HEK293 (cell line): ENCODE measurements at regions not wholly inside any gene's neighbourhood (a gene's known extent, or its start where the extent isn't known, plus 50 kb on each side); places are given as distances from the start of the nearest gene placed in this dataset.

Experiments used
- CTCF ChIA-PET: fragments of 350-600 bp; formaldehyde crosslinking; extraction: SDS; loops from one replicate; lab custom pipeline; 2021; ENCODE audit warnings: antibody characterized with exemption; lab: Yijun Ruan, JAX
- POLR2A ChIA-PET: fragments of 300-600 bp; formaldehyde crosslinking; extraction: SDS; loops from one replicate; lab custom pipeline; 2020; ENCODE audit warnings: antibody characterized with exemption, inconsistent platforms; lab: Yijun Ruan, JAX
- H3K27ac ChIP-seq: fragments of 200-500 bp; sonication (Bioruptor generic); 2 replicates; pipeline ENCODE4 v1.5.1; 2014; ENCODE audit warnings: low read depth, low read length, control low read depth, inconsistent platforms; ENCODE audit errors: extremely low read depth
- H3K36me3 ChIP-seq, 2 experiments: fragments of 200-500 bp in 1 of 2; sonication (Bioruptor generic) in 1 of 2; 1 replicate in 1 of 2; 2 replicates in 1 of 2; pipeline ENCODE4 v1.5.1; 2014 to 2017; ENCODE audit warnings: inconsistent platforms in 2 of 2, low read length in 2 of 2; ENCODE audit not compliant: control insufficient read depth in 2 of 2, insufficient read depth in 1 of 2
- H3K4me1 ChIP-seq: fragments of 200-500 bp; sonication (Bioruptor generic); 2 replicates; pipeline ENCODE4 v1.5.1; 2014; ENCODE audit warnings: mild to moderate bottlenecking, low read length, inconsistent platforms; ENCODE audit not compliant: control insufficient read depth, insufficient read depth
- H3K4me3 ChIP-seq: 2 replicates; pipeline ENCODE4 v1.5.1; 2011; ENCODE audit warnings: low read depth, mild to moderate bottlenecking, control low read depth, low read length, moderate library complexity
- H3K9me3 ChIP-seq: fragments of 200-500 bp; sonication (Bioruptor generic); 2 replicates; pipeline ENCODE4 v1.5.1; 2014; ENCODE audit warnings: low read depth, low read length, inconsistent platforms; ENCODE audit not compliant: control insufficient read depth, insufficient read depth
- KLF16 ChIP-seq: fragments of 450-650 bp; formaldehyde crosslinking; IDR thresholded peaks from 2 replicates; pipeline ENCODE4 v1.5.1; 2017; ENCODE audit warnings: missing biosample characterization, missing genetic modification characterization
- PRDM10 ChIP-seq: fragments of 450-650 bp; formaldehyde crosslinking; IDR thresholded peaks from 2 replicates; pipeline ENCODE4 v1.5.1; 2016; ENCODE audit warnings: missing biosample characterization, missing genetic modification characterization
- WT1 ChIP-seq: fragments of 450-650 bp; formaldehyde crosslinking; IDR thresholded peaks from 2 replicates; pipeline ENCODE4 v1.5.1; 2016; ENCODE audit warnings: missing biosample characterization, missing genetic modification characterization
- ZBTB1 ChIP-seq: fragments of 450-650 bp; formaldehyde crosslinking; IDR thresholded peaks from 2 replicates; pipeline ENCODE4 v1.5.1; 2016; ENCODE audit warnings: missing biosample characterization, missing genetic modification characterization
- ZBTB20 ChIP-seq: fragments of 450-650 bp; formaldehyde crosslinking; IDR thresholded peaks from 2 replicates; pipeline ENCODE4 v1.5.1; 2016; ENCODE audit warnings: missing biosample characterization, missing genetic modification characterization
- ZFP37 ChIP-seq: fragments of 450-650 bp; formaldehyde crosslinking; IDR thresholded peaks from 2 replicates; pipeline ENCODE4 v1.5.1; 2016; ENCODE audit warnings: missing biosample characterization, missing genetic modification characterization
- ZFP69B ChIP-seq: fragments of 450-650 bp; formaldehyde crosslinking; IDR thresholded peaks from 2 replicates; pipeline ENCODE4 v1.5.1; 2016; ENCODE audit warnings: missing biosample characterization, missing genetic modification characterization
- ZNF16 ChIP-seq: fragments of 450-650 bp; formaldehyde crosslinking; IDR thresholded peaks from 2 replicates; pipeline ENCODE4 v1.5.1; 2016; ENCODE audit warnings: low read depth, missing biosample characterization, missing genetic modification characterization
- ZNF169 ChIP-seq: fragments of 450-650 bp; formaldehyde crosslinking; IDR thresholded peaks from 2 replicates; pipeline ENCODE4 v1.5.1; 2016; ENCODE audit warnings: missing biosample characterization, missing genetic modification characterization
- ZNF221 ChIP-seq: fragments of 450-650 bp; formaldehyde crosslinking; IDR thresholded peaks from 2 replicates; pipeline ENCODE4 v1.5.1; 2017; ENCODE audit warnings: missing biosample characterization, missing genetic modification characterization, borderline replicate concordance
- ZNF324 ChIP-seq: fragments of 450-650 bp; formaldehyde crosslinking; IDR thresholded peaks from 2 replicates; pipeline ENCODE4 v1.5.1; 2016; ENCODE audit warnings: missing biosample characterization, missing genetic modification characterization
- ZNF362 ChIP-seq: fragments of 450-650 bp; formaldehyde crosslinking; IDR thresholded peaks from 2 replicates; pipeline ENCODE4 v1.5.1; 2016; ENCODE audit warnings: missing biosample characterization, missing genetic modification characterization
- ZNF449 ChIP-seq: fragments of 450-650 bp; formaldehyde crosslinking; IDR thresholded peaks from 2 replicates; pipeline ENCODE4 v1.5.1; 2017; ENCODE audit warnings: missing biosample characterization, mild to moderate bottlenecking, missing genetic modification characterization, moderate library complexity
- ZNF558 ChIP-seq: fragments of 450-650 bp; formaldehyde crosslinking; IDR thresholded peaks from 2 replicates; pipeline ENCODE4 v1.5.1; 2016; ENCODE audit warnings: missing biosample characterization, missing genetic modification characterization
- ZNF664 ChIP-seq: fragments of 450-650 bp; formaldehyde crosslinking; IDR thresholded peaks from 2 replicates; pipeline ENCODE4 v1.5.1; 2016; ENCODE audit warnings: missing biosample characterization, missing genetic modification characterization
- ZNF692 ChIP-seq: fragments of 450-650 bp; formaldehyde crosslinking; IDR thresholded peaks from 2 replicates; pipeline ENCODE4 v1.5.1; 2016; ENCODE audit warnings: missing biosample characterization, missing genetic modification characterization
- ZNF704 ChIP-seq: fragments of 450-650 bp; formaldehyde crosslinking; IDR thresholded peaks from 2 replicates; pipeline ENCODE4 v1.5.1; 2016; ENCODE audit warnings: missing biosample characterization, missing genetic modification characterization
- ZNF747 ChIP-seq: fragments of 450-650 bp; formaldehyde crosslinking; IDR thresholded peaks from 2 replicates; pipeline ENCODE4 v1.5.1; 2016; ENCODE audit warnings: missing biosample characterization, missing genetic modification characterization
- ZNF777 ChIP-seq: fragments of 450-650 bp; formaldehyde crosslinking; IDR thresholded peaks from 2 replicates; pipeline ENCODE4 v1.5.1; 2017; ENCODE audit warnings: missing biosample characterization, missing genetic modification characterization, borderline replicate concordance
- ZNF785 ChIP-seq: fragments of 450-650 bp; formaldehyde crosslinking; IDR thresholded peaks from 2 replicates; pipeline ENCODE4 v1.5.1; 2016; ENCODE audit warnings: missing biosample characterization, missing genetic modification characterization

- ChIA-PET POLR2A (no interaction called here), CTCF (interaction anchor here (0.7 kb wide), 1 partner anchor 58 kb away, joined by 3 read pairs; no protein-coding TSS in a partner anchor)
- Histone ChIP-seq H3K27ac (no peak overlapping the region), H3K4me1 (no peaks in the 10 kb centered on the region)
- no peak for TF ChIP-seq ZNF704 (tag by site-specific recombination)
- TF ChIP-seq, all 188 proteins: peak for 0
- no peak overlapping the region for H3K4me3 ChIP-seq
- H3K9me3 ChIP-seq, result no peaks in the 10 kb centered on the region
- no peaks in the 10 kb centered on the region for H3K36me3 ChIP-seq
These were observed 235.7 kb downstream of the DOK5 start for GRCh38 chr20:54711071-54711470.

- Histone ChIP-seq H3K4me1 (no peaks in the 10 kb centered on the region), H3K27ac (no peak overlapping the region), H3K36me3 (no peaks in the 10 kb centered on the region)
- TF ChIP-seq WT1 (tag by site-specific recombination) (no peak), ZNF221 (tag by site-specific recombination) (no peak), ZFP37 (tag by site-specific recombination) (no peak), ZNF16 (no peak), ZNF449 (tag by site-specific recombination) (no peak), ZNF747 (tag by site-specific recombination) (no peak), ZNF664 (tag by site-specific recombination) (no peak), ZNF324 (no peak), ZBTB20 (tag by site-specific recombination) (no peak), ZNF777 (no peak), ZNF785 (no peak), ZNF692 (tag by site-specific recombination) (no peak), ZNF362 (tag by site-specific recombination) (no peak), KLF16 (no peak), ZNF169 (tag by site-specific recombination) (no peak), ZFP69B (tag by site-specific recombination) (no peak), ZNF558 (no peak), ZBTB1 (tag by site-specific recombination) (no peak)
- TF ChIP-seq, all 188 proteins: peak for 0
- H3K4me3 ChIP-seq, result no peak overlapping the region
- CTCF ChIA-PET, result interaction anchor here (0.7 kb wide), 1 partner anchor 58 kb away, joined by 3 read pairs; no protein-coding TSS in a partner anchor
- POLR2A ChIA-PET, result no interaction called here
- H3K9me3 ChIP-seq, result no peaks in the 10 kb centered on the region
These were observed 234.9 kb downstream of the DOK5 start for GRCh38 chr20:54710341-54710740.

GRCh38 chr20:54708229-54708628 lies 232.8 kb downstream of the DOK5 start:
- Histone ChIP-seq H3K36me3 (no peaks in the 10 kb centered on the region), H3K9me3 (no peaks in the 10 kb centered on the region), H3K4me1 (no peaks in the 10 kb centered on the region), H3K27ac (no peak overlapping the region), H3K4me3 (no peak overlapping the region)
- POLR2A ChIA-PET, result no interaction called here
- CTCF ChIA-PET, result no interaction called here
- TF ChIP-seq PRDM10, result no peak
